Activated T-cell treated with anti-CD3 and anti-CD28 coated beads, Interleukin-2, amount 50 U/mL, for 4 hours (primary cell): ENCODE measurements at regions not wholly inside any gene's neighbourhood (a gene's known extent, or its start where the extent isn't known, plus 50 kb on each side); places are given as distances from the start of the nearest gene placed in this dataset.

ENCODE experiments used
- ATAC-seq, 2 donors: fragments of 200-7000 bp; cut with Tn5 transposase; one replicate each; pipeline ENCODE4 v1.10.0; 2021
- DNase-seq: peaks from one replicate; pipeline ENCODE4 v3.0.0-alpha.2; 2020
- H3K27me3 Mint-ChIP-seq: one replicate; pipeline ENCODE4 v1.8.0; 2021; ENCODE audit warnings: low read depth, mixed read lengths
- H3K36me3 Mint-ChIP-seq: one replicate; pipeline ENCODE4 v1.8.0; 2022; ENCODE audit warnings: mixed read lengths; ENCODE audit not compliant: insufficient read depth
- H3K4me1 Mint-ChIP-seq: one replicate; pipeline ENCODE4 v1.8.0; 2021; ENCODE audit warnings: low read depth, mixed read lengths
- H3K4me3 Mint-ChIP-seq: one replicate; pipeline ENCODE4 v1.8.0; 2021; ENCODE audit warnings: mild to moderate bottlenecking, moderate library complexity, mixed read lengths
- H3K9me3 Mint-ChIP-seq: one replicate; pipeline ENCODE4 v1.8.0; 2021; ENCODE audit warnings: mixed read lengths

GRCh38 chr18:68440433-68440832, 274.5 kb downstream of the TMX3 start:
- peaks cover 9% of the 10 kb centered on the region for H3K9me3 Mint-ChIP-seq
- DNase-seq (no peak), ATAC-seq (no peak)
- no peaks in the 10 kb centered on the region for H3K27me3 Mint-ChIP-seq
- no peaks in the 10 kb centered on the region for H3K36me3 Mint-ChIP-seq
- H3K4me3 Mint-ChIP-seq, result no peak overlapping the region
- H3K4me1 Mint-ChIP-seq, result peaks cover 4% of the 10 kb centered on the region

- peaks cover 9% of the 10 kb centered on the region for H3K9me3 Mint-ChIP-seq
- no peaks in the 10 kb centered on the region for H3K36me3 Mint-ChIP-seq
- no peak for DNase-seq
- no peak overlapping the region for H3K4me3 Mint-ChIP-seq
- no peak for ATAC-seq
- H3K4me1 Mint-ChIP-seq, result peaks cover 4% of the 10 kb centered on the region
- no peaks in the 10 kb centered on the region for H3K27me3 Mint-ChIP-seq
Observed at GRCh38 chr18:68439642-68440041, 275.3 kb downstream of the TMX3 start.

DNA sequence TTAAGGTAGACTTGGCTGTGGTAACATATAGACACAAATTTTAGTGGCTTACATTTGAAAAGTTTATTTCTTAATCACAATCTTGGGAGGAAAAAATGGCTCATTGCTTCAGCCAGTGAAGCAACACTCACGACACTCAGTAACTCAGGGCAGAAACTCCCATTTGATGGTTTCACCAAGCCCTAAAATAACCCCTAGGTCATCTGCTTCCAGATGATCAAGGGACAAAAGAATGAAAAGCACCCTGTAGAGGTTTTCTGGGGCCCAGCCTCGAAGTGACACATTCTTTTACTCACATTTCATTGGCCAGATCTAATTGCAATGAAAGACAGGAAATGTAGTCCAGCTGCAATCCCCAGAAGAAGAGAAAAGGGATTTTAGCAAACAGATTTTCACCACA, 275.9 kb downstream of the TMX3 start:
- DNase-seq (no peak), ATAC-seq (no peak)
- H3K4me1 Mint-ChIP-seq, result peaks cover 4% of the 10 kb centered on the region
- H3K4me3 Mint-ChIP-seq, result no peak overlapping the region
- H3K36me3 Mint-ChIP-seq, result no peaks in the 10 kb centered on the region
- peaks cover 9% of the 10 kb centered on the region for H3K9me3 Mint-ChIP-seq
- no peaks in the 10 kb centered on the region for H3K27me3 Mint-ChIP-seq

DNA sequence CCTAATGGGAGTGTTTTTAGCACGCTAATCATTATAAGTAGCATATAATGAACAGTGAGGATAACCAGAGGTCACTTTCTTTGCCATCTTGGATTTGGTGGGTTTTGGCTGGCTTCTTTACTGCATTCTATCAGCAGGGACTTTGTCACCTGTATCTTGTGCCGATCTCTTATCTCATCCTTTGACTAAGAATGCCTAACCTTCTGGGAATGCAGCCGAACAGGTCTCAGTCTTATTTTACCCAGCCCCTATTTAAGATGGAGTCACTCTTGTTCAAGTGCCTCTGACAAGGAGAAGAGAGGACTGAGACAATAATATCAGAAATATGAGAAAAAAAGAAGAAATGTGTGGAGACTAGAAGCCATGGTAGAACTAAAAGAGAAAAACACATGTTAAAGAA, 276.4 kb downstream of the TMX3 start:
- no peaks in the 10 kb centered on the region for H3K27me3 Mint-ChIP-seq
- ATAC-seq (no peak), DNase-seq (no peak)
- H3K4me1 Mint-ChIP-seq, result peaks cover 4% of the 10 kb centered on the region
- no peaks in the 10 kb centered on the region for H3K36me3 Mint-ChIP-seq
- H3K4me3 Mint-ChIP-seq, result no peak overlapping the region
- peaks cover 9% of the 10 kb centered on the region for H3K9me3 Mint-ChIP-seq

- DNase-seq, result no peak
- Mint-ChIP-seq H3K4me3 (no peak overlapping the region), H3K9me3 (peaks cover 9% of the 10 kb centered on the region), H3K4me1 (peaks cover 4% of the 10 kb centered on the region), H3K36me3 (no peaks in the 10 kb centered on the region), H3K27me3 (no peaks in the 10 kb centered on the region)
- ATAC-seq, result no peak
Observed at GRCh38 chr18:68436485-68436884, 278.4 kb downstream of the TMX3 start.

DNA sequence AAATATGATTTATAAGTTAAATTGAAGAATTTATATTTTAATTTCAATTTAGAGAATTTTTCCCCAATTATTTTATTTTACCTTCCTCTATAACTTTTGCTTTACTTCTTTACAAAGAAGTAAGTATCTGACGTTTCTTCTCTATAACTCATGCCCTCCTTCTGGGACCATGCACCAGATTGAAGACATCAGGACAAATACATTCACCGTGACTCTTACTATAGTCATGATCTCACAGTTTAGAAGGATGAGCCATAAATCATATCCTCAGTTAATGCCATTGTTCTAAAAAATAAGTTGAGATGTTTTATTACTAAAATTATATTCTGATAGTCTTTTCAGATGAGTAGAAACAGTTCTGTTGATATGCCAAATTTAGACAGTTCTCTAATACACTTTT, 279.3 kb downstream of the TMX3 start:
- DNase-seq (no peak), ATAC-seq (no peak)
- Mint-ChIP-seq H3K36me3 (no peaks in the 10 kb centered on the region), H3K27me3 (no peaks in the 10 kb centered on the region), H3K4me3 (no peak overlapping the region), H3K9me3 (peaks cover 9% of the 10 kb centered on the region), H3K4me1 (peaks cover 4% of the 10 kb centered on the region)

DNA sequence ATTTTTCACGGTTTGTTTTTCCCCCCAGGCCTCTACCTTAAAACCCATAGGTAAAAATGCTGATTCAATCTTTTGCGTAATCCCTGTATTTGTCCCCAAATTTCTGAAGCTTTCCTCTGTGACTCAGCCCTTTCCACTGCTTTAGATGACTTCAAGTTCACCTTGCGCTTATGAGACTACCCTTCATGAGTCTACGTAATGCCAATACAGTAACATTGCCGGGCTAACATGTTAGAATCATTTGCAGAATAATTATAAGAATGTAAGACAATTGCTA, 283.0 kb downstream of the TMX3 start:
- Mint-ChIP-seq H3K36me3 (no peaks in the 10 kb centered on the region), H3K4me3 (no peak overlapping the region), H3K9me3 (peaks cover 4% of the 10 kb centered on the region), H3K27me3 (no peaks in the 10 kb centered on the region), H3K4me1 (peaks cover 4% of the 10 kb centered on the region)
- DNase-seq, result no peak
- no peak for ATAC-seq

- H3K9me3 Mint-ChIP-seq, result peaks cover 2% of the 10 kb centered on the region
- H3K4me1 Mint-ChIP-seq, result no peaks in the 10 kb centered on the region
- H3K4me3 Mint-ChIP-seq, result no peak overlapping the region
- no peaks in the 10 kb centered on the region for H3K36me3 Mint-ChIP-seq
- no peaks in the 10 kb centered on the region for H3K27me3 Mint-ChIP-seq
- ATAC-seq (no peak), DNase-seq (no peak)
Observed at GRCh38 chr18:68431111-68431921, 283.6 kb downstream of the TMX3 start.

DNA sequence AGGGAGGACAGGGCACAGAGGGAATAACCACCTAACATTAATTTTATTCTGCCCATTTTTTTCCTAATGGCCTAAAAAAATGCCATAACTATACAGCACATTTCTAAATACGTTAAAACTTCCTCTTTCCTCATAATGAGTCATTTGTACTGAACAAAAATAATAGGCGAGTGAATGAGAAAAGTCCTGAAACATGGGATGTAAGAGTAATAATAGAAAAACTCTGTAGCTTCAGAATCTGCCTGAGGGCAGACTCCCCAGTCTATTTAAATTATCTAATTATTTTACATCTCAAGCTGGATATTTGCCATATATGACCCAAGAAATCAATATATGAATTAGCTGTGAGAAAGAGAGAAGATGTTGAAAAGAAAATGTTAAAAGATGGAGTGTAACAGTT, 285.1 kb downstream of the TMX3 start:
- Mint-ChIP-seq H3K27me3 (no peaks in the 10 kb centered on the region), H3K4me3 (no peak overlapping the region), H3K4me1 (no peaks in the 10 kb centered on the region)

GRCh38 chr18:68429111-68429510, 285.8 kb downstream of the TMX3 start:
- no peaks in the 10 kb centered on the region for H3K27me3 Mint-ChIP-seq
- H3K36me3 Mint-ChIP-seq, result no peaks in the 10 kb centered on the region
- no peak overlapping the region for H3K4me3 Mint-ChIP-seq
- H3K9me3 Mint-ChIP-seq, result no peaks in the 10 kb centered on the region
- no peaks in the 10 kb centered on the region for H3K4me1 Mint-ChIP-seq
- no peak for ATAC-seq
- DNase-seq, result no peak

More for the DNA sequence above, 285.1 kb downstream of the TMX3 start:
- Mint-ChIP-seq H3K9me3 (no peaks in the 10 kb centered on the region), H3K36me3 (no peaks in the 10 kb centered on the region)
- ATAC-seq (no peak), DNase-seq (no peak)

DNA sequence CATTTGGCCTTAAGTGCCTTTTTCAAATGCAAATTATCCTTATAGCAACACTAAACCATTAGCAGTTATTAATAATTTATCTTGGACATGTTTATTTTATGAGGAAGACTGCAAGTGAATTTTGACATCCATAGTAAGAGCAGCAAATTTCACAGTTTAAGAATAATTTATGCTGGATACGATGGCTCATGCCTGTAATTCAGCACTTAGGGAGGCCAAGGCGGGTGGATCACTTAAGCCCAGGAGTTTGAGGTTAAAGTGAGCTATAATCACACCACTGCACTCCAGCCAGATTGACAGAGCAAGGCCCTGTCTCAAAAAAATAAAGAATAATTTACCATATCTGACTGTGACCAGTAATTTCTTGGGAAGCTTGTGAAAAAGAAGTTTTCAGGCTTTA, 286.2 kb downstream of the TMX3 start:
- H3K9me3 Mint-ChIP-seq, result no peaks in the 10 kb centered on the region
- DNase-seq (no peak), ATAC-seq (no peak)
- H3K27me3 Mint-ChIP-seq, result no peaks in the 10 kb centered on the region
- no peaks in the 10 kb centered on the region for H3K36me3 Mint-ChIP-seq
- H3K4me1 Mint-ChIP-seq, result no peaks in the 10 kb centered on the region
- H3K4me3 Mint-ChIP-seq, result no peak overlapping the region

DNA sequence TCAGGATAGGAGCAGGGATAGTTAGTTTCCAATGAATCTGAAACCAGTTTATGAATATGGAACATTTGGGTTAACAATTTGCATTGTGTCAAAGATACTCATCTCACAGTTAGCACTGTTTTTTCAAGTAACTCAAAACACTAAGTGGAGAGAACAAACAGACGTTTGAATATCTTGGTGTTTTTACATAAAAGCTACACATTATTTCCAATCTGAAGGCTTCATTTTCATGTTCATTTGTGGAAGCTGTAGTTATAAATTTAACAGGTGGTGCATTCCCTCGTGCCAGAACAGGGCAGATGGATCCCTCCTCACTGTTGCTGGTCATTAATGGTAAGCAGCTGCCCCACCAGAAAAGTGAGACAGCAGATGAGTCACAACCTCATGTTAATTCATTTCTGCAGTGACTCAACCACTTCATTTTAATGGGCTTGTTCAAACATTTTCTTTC, 286.9 kb downstream of the TMX3 start:
- H3K4me1 Mint-ChIP-seq, result no peaks in the 10 kb centered on the region

GRCh38 chr18:68426731-68427315, 288.1 kb downstream of the TMX3 start:
- ATAC-seq (no peak), DNase-seq (no peak)
- Mint-ChIP-seq H3K4me1 (no peaks in the 10 kb centered on the region), H3K27me3 (no peaks in the 10 kb centered on the region), H3K4me3 (no peak overlapping the region), H3K36me3 (no peaks in the 10 kb centered on the region), H3K9me3 (no peaks in the 10 kb centered on the region)

More for the DNA sequence above, 286.9 kb downstream of the TMX3 start:
- no peaks in the 10 kb centered on the region for H3K9me3 Mint-ChIP-seq
- no peaks in the 10 kb centered on the region for H3K27me3 Mint-ChIP-seq
- no peak for ATAC-seq
- H3K4me3 Mint-ChIP-seq, result no peak overlapping the region
- DNase-seq, result no peak
- H3K36me3 Mint-ChIP-seq, result no peaks in the 10 kb centered on the region

DNA sequence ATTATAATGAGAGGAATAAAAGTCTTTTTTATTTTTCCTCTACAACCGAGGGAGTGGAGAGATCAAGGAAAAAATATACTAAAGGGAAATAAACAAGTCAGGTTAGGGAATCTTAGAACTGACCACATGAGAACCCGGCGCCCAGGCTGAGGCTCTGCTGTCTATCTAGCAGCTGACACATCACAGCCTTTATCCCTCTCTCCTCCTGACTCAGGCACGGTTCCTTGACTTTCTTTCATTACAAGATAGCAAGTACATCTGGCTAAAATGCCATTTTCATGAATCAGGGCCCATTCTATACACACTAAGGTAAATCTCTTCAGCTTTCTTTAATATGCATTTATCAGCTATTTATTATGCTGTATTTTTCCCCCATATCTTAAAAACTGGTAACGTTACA, 296.0 kb downstream of the TMX3 start:
- Mint-ChIP-seq H3K36me3 (no peaks in the 10 kb centered on the region), H3K9me3 (peaks cover 4% of the 10 kb centered on the region), H3K4me3 (no peak overlapping the region), H3K4me1 (no peaks in the 10 kb centered on the region), H3K27me3 (no peaks in the 10 kb centered on the region)
- DNase-seq, result no peak
- ATAC-seq, result no peak

GRCh38 chr18:68418226-68418868, 296.6 kb downstream of the TMX3 start:
- H3K4me3 Mint-ChIP-seq, result no peak overlapping the region

More at GRCh38 chr18:68418226-68418868, 296.6 kb downstream of the TMX3 start:
- peaks cover 4% of the 10 kb centered on the region for H3K9me3 Mint-ChIP-seq
- no peak for DNase-seq
- no peaks in the 10 kb centered on the region for H3K36me3 Mint-ChIP-seq
- ATAC-seq, result no peak
- H3K4me1 Mint-ChIP-seq, result no peaks in the 10 kb centered on the region
- no peaks in the 10 kb centered on the region for H3K27me3 Mint-ChIP-seq
